ENCODE measurements at regions not wholly inside any gene's neighbourhood (a gene's known extent, or its start where the extent isn't known, plus 50 kb on each side); places are given as distances from the start of the nearest gene placed in this dataset.
"Not testable (repeated sequence)": the region's sequence is repeated elsewhere in the genome, so short reads cannot be mapped to it uniquely, and the experiment has no call there.

GRCh38 chr13:111434578-111435159 is 114.2 kb downstream of the TEX29 start:
- Histone ChIP-seq H3K9ac (no peak overlapping the region), H3K9me3 (ENCODE audit: control insufficient read depth, low read length) (no peaks in the 10 kb centered on the region), H3K4me3 (ENCODE audit: low read depth, low read length) (no peak overlapping the region), H3K27me3 (ENCODE audit: control insufficient read depth, insufficient read depth, low read length) (no peaks in the 10 kb centered on the region), H3K4me2 (ENCODE audit: low read length) (no peak overlapping the region), H3K27ac (no peak overlapping the region), H3K36me3 (ENCODE audit: control insufficient read depth, insufficient read depth, low read length) (no peaks in the 10 kb centered on the region), H3K4me1 (no peaks in the 10 kb centered on the region), H3K79me2 (no peaks in the 10 kb centered on the region), H2AFZ (no peak overlapping the region)
- TF ChIP-seq CTCF (IDR thresholded peaks at IDR 0.05) = no peak

- Histone ChIP-seq H3K4me2 (ENCODE audit: low read length) (no peak overlapping the region), H3K9me3 (ENCODE audit: control insufficient read depth, low read length) (no peaks in the 10 kb centered on the region), H2AFZ (no peak overlapping the region), H3K79me2 (no peaks in the 10 kb centered on the region), H3K4me1 (no peaks in the 10 kb centered on the region), H3K27ac (no peak overlapping the region), H3K9ac (no peak overlapping the region), H3K27me3 (ENCODE audit: control insufficient read depth, insufficient read depth, low read length) (no peaks in the 10 kb centered on the region), H3K4me3 (ENCODE audit: low read depth, low read length) (no peak overlapping the region), H3K36me3 (ENCODE audit: control insufficient read depth, insufficient read depth, low read length) (no peaks in the 10 kb centered on the region)
- TF ChIP-seq CTCF (IDR thresholded peaks at IDR 0.05) = no peak
Observed at GRCh38 chr13:111436446-111436845, 116.0 kb downstream of the TEX29 start.

GRCh38 chr13:111437417-111437816 is 117.0 kb downstream of the TEX29 start:
- Histone ChIP-seq H2AFZ (no peak overlapping the region), H3K27ac (no peak overlapping the region)

GRCh38 chr13:111437856-111438547 is 117.6 kb downstream of the TEX29 start:
- Histone ChIP-seq H3K4me3 (ENCODE audit: low read depth, low read length) (no peak overlapping the region), H3K27ac (no peak overlapping the region), H3K9me3 (ENCODE audit: control insufficient read depth, low read length) (no peaks in the 10 kb centered on the region), H3K79me2 (no peaks in the 10 kb centered on the region), H3K36me3 (ENCODE audit: control insufficient read depth, insufficient read depth, low read length) (no peaks in the 10 kb centered on the region), H3K9ac (no peak overlapping the region), H2AFZ (no peak overlapping the region), H3K4me1 (no peaks in the 10 kb centered on the region), H3K27me3 (ENCODE audit: control insufficient read depth, insufficient read depth, low read length) (no peaks in the 10 kb centered on the region), H3K4me2 (ENCODE audit: low read length) (no peak overlapping the region)
- no peak for TF ChIP-seq CTCF (IDR thresholded peaks at IDR 0.05)

More at GRCh38 chr13:111437417-111437816, 117.0 kb downstream of the TEX29 start:
- H3K4me2 ChIP-seq (ENCODE audit: low read length) = no peak overlapping the region
- no peaks in the 10 kb centered on the region for H3K27me3 ChIP-seq (ENCODE audit: control insufficient read depth, insufficient read depth, low read length)
- H3K36me3 ChIP-seq (ENCODE audit: control insufficient read depth, insufficient read depth, low read length) = no peaks in the 10 kb centered on the region
- no peaks in the 10 kb centered on the region for H3K4me1 ChIP-seq
- no peak for TF ChIP-seq CTCF (IDR thresholded peaks at IDR 0.05)
- H3K79me2 ChIP-seq = no peaks in the 10 kb centered on the region
- no peak overlapping the region for H3K4me3 ChIP-seq (ENCODE audit: low read depth, low read length)
- H3K9ac ChIP-seq = no peak overlapping the region
- H3K9me3 ChIP-seq (ENCODE audit: control insufficient read depth, low read length) = no peaks in the 10 kb centered on the region

- not testable (repeated sequence) for H3K36me3 ChIP-seq (ENCODE audit: control insufficient read depth, insufficient read depth, low read length); H3K4me2 ChIP-seq (ENCODE audit: low read length); H3K27ac ChIP-seq; H3K27me3 ChIP-seq (ENCODE audit: control insufficient read depth, insufficient read depth, low read length); H3K4me1 ChIP-seq; H3K9me3 ChIP-seq (ENCODE audit: control insufficient read depth, low read length); H3K9ac ChIP-seq; H3K4me3 ChIP-seq (ENCODE audit: low read depth, low read length); H2AFZ ChIP-seq; H3K79me2 ChIP-seq
Observed at GRCh38 chr13:111440492-111440891, 120.0 kb downstream of the TEX29 start.
